GM21423 (cell line): ENCODE measurements at regions not wholly inside any gene's neighbourhood (a gene's known extent, or its start where the extent isn't known, plus 50 kb on each side); places are given as distances from the start of the nearest gene placed in this dataset.

Experiments
- ATAC-seq: cut with Tn5 transposase; IDR thresholded peaks from one replicate; pipeline ENCODE4 v1.9.1; 2021; ENCODE audit warnings: mild to moderate bottlenecking, moderate library complexity; ENCODE audit not compliant: unreplicated experiment

DNA sequence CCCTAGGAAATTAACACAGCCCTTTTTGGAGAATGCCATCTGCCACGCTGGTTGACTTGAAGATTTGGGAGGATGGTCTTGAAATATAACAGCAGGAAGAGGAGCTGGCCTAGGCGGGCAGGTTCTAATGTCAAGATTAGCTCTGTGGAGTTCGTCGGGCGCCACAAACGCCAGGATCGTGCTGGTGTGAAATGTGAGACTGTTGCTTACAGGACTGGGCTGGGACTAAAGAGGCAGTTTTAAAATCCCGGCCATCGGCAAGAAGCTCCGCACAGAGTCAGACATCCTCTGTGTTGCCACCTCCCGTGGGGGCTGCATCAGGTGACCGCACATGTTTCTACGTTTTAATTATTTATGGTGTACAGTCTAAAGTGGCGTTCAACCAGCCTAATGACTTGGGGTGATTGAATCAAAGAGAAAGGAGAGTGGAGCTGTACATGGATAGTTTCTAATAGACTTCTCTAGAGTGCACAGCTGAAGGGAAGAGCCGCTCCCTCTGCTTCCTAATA lies 99.4 kb upstream of the BCL11A start:
- no peak for ATAC-seq

DNA sequence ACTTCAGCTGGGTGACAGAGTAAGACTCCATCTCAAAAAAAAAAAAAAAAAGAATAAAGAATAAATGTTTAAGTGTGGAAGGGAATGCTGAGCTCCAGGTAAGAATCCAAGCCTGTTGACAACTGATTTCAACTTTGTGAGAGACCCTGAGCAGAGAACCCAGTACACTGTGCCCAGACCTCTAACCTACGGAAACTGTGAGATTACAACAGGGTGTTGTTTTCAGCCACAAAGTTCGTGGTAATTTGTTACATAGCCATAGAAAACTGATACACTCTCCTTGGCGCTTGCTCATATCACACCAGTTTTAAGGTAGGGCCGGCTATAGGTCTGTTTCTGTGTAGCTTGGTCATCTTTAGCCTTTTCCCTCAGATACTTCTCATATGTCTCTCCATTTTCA lies 98.4 kb upstream of the PAPOLG start:
- ATAC-seq: no peak

DNA sequence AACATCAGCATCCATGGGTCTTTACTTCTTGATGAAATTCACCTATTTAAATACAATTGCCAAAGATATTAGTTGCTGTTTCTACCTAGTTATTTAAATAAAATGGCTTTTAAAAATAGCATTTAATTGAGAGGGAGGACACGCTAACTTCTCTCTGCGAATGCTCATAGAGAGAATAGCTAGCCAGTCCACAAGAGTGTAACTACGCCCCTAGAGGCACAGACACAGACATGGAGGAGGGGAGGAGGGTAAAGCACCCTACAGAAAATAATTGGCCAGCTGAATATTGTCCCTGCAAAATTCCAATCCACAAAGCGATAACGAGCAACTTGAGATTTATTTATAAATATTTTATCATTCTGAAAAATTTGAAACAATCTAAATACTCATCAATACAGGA lies 97.0 kb upstream of the PAPOLG start:
- no peak for ATAC-seq

GRCh38 chr2:60661073-60661738 lies 94.9 kb upstream of the PAPOLG start:
- ATAC-seq: no peak

DNA sequence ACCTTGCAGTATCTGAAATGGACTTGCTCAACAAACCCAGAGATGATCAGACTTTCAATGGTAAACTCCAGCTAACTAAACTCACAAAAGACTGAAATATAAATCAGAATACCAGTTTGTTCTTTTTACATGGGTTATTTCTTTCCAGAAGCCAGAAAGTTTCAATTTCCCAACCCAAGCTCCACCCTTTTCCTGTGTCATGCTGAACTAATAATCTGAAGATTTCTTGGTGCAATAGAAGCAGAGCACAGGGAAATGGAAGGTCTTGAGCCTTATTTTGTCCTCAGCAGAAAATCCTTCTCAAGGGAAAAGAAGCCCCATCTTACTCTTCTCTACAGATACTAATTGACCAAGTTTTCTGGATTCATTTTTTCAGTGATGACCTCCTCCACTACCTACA lies 93.3 kb upstream of the PAPOLG start:
- no peak for ATAC-seq

- ATAC-seq: no peak
These were observed 84.1 kb upstream of the PAPOLG start for GRCh38 chr2:60671966-60672365.

DNA sequence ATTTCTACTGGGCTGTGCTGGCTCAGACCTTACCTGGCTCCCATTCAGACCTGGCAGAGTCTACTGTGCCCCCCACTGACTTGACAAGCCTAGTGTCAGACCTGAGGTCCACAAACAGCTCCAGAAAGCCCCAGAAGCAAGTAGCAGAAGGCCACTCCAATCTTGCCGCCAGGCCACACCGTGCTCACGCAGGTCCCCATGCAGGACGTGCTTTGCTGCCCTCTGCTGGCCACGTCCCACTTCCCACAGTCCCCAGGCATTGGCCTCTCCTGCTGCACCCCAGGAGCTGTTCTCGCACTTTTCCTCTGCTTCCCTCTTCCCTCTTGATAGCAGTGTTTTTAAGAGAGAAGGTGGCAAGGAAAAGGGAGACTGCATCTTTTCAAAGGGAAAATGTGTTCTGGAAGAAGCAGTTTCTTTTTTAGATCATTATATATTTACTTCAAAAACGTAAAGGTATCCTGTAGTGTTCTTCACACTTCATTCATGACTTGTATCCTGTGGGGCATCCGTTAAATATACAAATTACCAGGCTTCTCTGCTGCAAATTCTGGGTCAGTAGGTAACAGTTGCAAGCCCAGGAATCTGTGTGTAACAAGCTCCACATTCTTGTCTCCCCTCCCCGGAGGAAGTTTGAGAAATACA lies 81.4 kb upstream of the PAPOLG start:
- peak; percentile 97 for ATAC-seq

DNA sequence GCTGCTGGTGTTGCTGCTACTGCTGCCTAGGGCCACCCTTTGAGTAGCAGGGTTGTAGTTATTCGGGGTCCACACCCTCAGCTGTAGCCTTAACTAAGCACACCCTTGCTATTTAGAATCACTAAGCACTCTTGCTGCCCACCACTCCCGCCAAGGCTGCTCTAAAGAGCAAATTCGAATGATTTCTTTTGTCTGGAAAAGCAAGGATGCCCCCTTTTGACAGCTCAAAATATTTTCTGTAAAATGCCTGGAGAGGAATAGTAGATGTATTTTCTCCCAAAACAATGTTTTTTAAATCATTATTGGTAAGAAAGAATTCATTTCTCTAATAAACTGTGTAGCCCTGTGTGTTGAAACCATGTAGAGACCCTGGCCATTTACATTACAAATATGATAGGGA lies 80.8 kb upstream of the PAPOLG start:
- ATAC-seq: no peak

DNA sequence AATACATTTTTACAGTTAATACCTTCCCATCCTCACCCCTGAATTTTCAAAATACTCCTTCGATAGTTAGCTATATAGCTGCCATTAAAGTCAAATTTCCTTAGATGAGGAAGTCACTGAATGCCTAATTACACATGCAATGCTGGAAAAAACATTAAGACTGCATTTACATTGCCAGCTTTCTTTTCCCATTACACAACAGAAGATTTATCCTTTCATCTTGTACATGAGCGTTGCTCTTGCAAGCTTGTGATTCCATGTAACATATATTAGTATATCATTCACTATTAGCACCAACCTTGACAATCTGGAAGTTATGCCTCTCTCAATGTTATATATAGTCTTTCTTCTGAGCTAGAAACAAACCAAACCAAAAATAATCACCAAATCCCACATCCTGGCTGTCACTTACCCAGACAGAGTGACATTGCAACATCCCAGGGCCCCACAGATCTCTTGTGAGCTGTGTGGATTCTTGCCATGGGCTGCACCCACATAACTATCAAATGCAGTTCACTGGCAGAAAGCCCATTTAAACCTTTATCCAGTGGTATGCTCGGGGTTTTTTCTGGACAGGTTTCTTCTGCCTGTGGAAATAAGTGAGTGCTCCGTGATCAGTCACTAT lies 79.2 kb upstream of the PAPOLG start:
- no peak for ATAC-seq

- ATAC-seq: no peak
These were observed 78.7 kb upstream of the PAPOLG start for GRCh38 chr2:60677356-60677755.

DNA sequence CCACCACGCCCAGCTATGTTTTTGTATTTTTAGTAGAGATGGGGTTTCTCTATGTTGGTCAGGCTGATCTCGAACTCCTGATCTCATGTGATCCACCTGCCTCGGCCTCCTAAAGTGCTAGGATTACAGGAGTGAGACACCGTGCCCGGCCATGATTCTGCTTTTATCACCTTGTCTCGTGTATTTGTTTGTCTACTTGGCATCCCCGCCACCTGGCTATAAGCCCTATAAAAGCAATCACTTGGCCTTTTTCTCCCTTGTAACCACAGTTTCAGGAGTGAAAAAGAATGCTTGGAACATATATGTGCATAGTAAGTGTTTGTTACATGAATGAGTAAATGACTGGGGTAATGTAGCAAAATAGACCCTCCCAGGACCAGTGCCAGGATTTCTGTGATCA lies 77.5 kb upstream of the PAPOLG start:
- no peak for ATAC-seq

GRCh38 chr2:60679036-60679780 lies 76.9 kb upstream of the PAPOLG start:
- ATAC-seq: no peak

DNA sequence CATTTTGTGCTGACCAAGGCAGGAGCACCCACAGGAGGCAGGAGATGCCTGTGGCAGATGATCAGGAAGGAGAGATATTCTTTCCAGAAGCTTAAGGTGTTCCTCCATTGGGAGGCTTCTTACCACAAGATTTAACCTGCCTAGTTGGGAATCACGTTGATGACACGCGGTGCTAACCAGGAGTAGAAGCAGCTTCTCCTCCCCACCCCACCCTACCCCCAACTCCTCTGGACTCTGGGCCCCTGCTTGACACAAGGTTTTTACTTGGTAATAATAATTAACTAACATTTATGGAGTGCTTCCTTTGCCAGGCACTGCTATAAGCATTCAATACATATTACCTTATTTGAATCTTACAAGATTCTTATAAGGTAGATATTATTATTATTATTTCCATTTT lies 62.5 kb upstream of the PAPOLG start:
- no peak for ATAC-seq

- ATAC-seq: no peak
These were observed 60.3 kb upstream of the PAPOLG start for GRCh38 chr2:60695793-60696192.

GRCh38 chr2:60699617-60700016 lies 56.5 kb upstream of the PAPOLG start:
- no peak for ATAC-seq

DNA sequence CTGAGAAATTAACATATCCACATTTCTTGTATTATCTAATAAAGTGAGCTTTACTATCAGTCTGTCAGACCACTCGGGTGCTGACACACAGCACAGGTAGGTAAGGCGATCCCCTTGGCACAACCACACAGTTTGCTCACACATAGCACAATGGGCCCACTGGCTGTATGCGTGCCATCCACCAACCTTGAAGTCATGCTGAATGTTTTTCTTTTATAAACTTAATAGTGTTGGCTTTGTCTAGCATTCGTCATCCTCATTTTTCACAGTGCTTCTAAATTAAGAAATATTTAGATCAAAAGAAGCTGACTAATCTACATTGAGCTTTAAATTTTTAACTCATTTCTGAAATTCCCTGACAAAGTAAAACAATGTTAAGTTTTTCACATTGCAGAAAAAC lies 50.0 kb upstream of the PAPOLG start:
- ATAC-seq: no peak
